HG03135 (cell line): ENCODE measurements at regions not wholly inside any gene's neighbourhood (a gene's known extent, or its start where the extent isn't known, plus 50 kb on each side); places are given as distances from the start of the nearest gene placed in this dataset.

ENCODE experiments used
- ATAC-seq: cut with Tn5 transposase; IDR thresholded peaks from one replicate; pipeline ENCODE4 v1.9.1; 2021; ENCODE audit warnings: mild to moderate bottlenecking, moderate library complexity; ENCODE audit not compliant: unreplicated experiment

GRCh38 chr9:21561502-21561901 is 79.4 kb upstream of the IFNE start:
- no peak for ATAC-seq

- ATAC-seq, result no peak
These were observed 82.1 kb upstream of the IFNE start for GRCh38 chr9:21564175-21564574.

- ATAC-seq, result no peak
These were observed 83.0 kb upstream of the IFNE start for GRCh38 chr9:21565155-21565554.

- no peak for ATAC-seq
These were observed 85.8 kb upstream of the IFNE start for GRCh38 chr9:21567926-21568325.

- no peak for ATAC-seq
These were observed 86.4 kb upstream of the IFNE start for GRCh38 chr9:21568484-21568883.

GRCh38 chr9:21569721-21570120 is 87.6 kb upstream of the IFNE start:
- no peak for ATAC-seq

- no peak for ATAC-seq
These were observed 88.6 kb upstream of the IFNE start for GRCh38 chr9:21570643-21571275.

GRCh38 chr9:21574261-21574660 is 92.1 kb upstream of the IFNE start:
- ATAC-seq, result no peak

DNA sequence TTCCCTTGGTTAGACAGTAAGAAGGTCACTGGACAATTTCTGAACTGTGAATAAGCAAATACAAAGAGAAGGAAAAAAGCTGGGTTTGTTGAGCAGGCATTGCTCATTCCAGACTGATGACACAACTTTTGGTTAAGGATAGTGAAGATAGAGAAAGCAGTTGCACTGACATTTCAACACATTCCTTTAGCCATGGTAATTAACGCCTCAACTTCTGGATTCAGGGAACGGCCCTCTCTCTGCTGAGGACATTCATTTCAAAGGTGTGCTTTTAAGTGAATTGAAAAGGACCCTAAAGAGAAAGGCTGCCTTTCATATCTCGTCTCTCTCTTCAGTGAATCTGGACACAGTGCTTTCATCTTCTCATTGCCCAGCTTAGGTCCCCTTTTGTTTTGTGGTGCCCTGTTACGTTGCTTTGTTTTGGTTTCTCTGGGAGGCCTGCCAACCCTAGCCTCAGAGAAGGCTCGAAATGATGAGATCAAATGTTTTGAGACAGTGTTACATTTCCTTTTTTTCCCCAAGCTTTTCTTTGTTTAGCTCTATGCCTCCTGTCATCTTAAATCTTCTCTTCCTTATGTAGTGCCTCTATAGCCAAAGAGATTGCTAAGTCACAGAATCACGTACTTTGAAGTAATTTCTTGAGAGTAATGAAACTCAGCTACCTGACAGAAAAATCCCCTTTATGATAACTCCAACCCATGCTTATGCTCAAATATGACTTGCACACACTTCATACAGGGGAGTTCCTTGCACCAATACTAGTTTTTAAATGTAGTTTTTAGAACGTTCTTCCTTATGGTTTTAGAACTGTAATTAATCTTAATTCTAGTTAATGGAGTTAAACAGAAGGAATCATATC is 94.4 kb upstream of the IFNE start:
- no peak for ATAC-seq

DNA sequence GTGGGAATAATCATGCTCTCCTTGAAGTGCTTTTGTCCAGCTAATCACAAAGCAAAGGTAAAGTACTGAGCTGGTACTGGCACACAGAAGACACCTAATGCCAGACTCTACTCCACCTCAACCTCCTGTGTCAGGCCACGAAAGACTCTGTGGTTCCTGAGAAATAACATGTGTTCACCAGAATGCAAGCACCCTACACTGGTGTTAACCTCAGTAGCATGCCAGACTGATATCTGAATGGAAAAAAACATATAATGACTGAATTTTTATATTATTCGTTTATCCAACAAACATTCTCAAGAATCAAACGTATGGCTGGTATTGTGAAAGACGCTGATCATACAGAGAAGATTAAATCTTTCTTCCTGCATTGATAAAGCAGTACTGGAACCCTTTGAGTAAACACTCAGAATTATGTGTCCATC is 97.1 kb upstream of the IFNE start:
- ATAC-seq, result no peak

DNA sequence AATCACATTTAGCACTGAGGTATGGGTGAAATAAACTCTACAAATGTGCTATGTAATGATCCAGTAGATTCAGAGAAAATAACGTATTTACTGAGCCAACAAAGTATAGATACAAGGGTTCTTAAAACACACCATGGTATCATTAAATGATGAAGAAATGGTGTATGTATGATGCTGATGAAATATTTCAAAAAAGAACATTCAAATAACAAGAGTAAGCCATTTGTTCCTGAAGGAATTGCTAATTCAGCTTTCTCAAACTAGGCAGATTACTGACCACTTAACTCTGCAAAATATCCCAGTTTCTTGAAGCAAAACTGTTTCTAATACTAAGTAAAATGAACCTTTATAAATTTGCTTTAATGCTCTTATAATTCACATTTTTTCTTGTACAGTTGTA is 97.6 kb upstream of the IFNE start:
- no peak for ATAC-seq

DNA sequence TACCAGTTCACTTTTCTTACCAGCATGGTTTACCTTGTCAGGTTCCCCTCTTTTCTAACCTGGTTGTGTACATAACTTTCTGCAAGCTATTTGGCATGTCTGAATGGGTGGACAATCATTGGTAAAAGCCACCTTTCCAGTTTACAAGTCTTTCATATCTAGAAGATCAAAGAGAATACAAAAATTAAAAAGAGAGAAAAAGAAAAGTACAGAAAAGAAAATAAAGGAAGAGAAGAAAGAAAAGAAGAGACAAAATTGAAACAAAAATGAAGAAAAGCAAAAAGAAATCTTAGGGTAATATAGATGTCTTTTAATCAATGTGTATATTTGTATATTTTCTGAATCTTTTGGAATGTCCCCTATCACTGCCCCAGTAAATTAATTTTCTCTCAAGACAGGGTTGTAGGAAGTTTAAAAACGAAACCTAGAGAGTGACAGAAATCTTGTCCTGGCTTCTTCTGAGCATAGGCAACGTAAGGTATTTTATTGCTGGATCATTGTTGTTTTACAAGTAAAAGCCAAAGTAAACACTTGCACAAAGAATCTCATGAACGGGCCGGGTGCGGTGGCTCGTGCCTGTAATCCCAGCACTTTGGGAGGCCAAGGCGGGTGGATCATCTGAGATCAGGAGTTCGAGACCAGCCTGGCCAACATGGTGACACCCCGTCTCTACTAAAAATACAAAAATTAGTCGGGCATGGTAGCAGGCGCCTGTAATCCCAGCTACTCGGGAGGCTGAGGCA is 98.7 kb upstream of the IFNE start:
- ATAC-seq, result no peak

DNA sequence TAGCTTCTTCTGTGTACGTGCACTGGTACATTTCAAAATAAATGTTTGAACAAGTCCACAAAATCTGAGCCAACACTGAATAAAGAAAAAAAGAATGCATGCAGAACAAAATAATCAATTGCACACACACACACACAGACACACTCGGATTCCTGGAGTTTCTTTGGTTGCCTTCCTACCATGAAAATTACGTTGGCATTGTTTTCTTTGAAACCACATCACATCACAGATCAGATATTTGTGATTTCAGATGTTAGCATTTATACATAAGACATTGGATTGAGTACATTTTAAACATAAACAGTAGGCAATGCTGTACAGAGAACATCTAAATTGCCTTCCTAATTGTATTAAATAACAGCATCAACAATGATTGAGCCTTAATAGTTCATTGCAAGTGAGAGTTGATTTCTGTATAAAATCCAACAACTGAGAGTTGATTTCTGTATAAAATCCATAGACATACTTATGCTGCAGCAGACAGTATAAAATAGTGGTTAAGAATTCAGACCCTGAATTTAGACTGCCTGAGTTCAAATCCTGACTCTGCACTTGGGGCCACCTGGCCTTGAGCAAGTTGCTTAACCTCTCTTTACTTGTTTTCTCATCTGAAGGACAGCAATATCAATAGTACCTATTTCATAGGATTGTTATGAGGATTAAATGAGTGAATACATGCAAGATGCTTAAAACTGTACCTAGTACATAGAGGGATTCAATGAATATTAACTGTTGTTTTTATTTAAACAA is 101.7 kb upstream of the IFNE start:
- ATAC-seq, result no peak

DNA sequence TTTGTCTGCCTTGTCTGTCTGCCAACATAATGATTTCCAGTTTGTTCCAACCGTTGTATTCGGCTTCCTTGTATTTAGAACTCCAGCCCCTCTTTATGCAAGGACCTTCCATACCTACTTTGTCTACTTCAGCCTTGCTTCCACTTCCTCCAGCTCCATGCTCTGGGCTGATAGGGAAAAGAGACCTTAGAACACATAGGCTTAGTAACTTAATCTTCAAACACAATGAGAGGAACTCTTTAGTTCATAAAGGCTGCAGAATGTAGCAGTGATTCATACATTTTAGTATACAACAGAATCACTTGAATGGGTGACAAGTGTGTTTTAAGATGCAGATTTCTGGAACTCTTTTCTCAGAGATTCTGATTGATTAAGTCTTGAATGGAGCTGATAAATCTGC is 102.8 kb upstream of the IFNE start:
- no peak for ATAC-seq

DNA sequence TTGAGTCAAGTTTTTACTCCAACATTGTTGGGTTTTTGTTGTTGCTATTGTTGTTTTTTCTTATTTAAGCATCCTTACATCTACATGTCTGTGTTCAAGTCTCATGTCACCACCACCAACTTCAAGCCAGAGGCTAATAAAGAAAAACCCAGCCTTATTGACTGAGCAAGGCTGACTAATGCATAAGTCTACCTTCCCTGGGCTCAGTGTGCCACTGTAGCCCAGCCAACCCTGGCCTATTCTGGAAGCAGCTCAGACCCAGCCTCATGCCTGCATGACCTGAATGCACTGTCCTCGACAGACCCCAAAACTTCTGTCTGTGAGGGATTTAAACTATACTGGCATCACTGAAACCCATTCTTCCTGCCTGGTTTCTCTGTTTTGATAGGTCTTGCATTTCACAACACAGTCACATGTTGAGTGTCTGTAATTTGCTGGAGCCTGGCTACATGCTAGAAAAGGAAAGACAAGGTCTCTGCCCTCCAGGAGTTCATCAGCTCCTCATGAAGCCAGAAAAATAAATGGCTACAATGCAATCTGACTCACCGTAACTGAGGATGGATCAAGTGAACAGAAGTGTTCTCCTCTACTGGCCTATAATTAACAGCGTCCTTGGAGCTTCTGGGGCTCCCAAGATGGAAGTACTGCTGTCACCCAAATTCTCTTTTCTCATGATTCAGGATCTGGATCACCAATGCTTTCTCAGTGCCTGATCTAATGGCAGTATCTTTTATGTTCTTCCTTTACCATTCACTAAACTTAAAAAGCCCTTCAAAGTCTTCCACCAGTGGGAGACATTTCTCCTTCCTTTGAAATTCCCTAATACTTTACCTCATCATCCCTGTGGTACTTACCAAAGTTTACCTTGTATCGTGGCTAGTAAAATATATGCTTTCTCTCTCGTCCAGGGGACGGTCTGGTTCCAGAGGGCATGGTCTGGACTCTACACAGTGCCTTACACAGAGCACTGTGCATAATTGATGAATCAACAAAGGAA is 103.9 kb upstream of the IFNE start:
- no peak for ATAC-seq

DNA sequence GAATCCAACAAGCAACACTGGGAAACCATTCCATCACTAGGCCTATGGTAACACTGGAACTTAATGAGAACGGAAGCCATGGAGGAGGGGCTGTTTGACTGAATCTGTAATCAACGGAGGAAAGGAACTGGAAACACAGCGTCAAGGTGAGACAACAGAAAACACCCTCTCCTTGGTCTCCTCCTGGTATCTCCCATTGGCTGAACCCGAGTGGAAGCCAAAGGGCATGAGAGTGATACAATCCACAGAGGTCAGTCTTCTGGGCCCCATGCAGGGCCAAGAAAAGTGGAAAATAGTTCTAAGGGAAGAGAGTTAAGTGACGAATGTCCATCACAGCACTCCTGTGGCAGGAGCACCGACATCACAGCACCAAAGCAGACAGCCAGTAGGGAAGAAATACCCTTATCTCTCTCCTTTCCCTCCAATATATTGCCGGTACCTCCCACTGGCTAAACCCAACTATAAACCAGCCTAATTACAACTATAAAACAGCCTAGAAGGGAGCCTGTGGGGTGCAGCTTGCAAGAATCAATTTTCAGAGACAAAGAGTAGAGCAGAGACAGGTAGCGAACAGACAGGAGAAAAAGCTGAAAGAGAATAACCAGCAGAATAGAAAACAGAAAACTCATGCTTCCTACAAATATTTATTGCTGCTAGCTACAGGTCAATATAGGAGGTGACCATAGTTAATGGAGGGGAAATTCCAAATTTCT is 107.4 kb upstream of the IFNE start:
- no peak for ATAC-seq

DNA sequence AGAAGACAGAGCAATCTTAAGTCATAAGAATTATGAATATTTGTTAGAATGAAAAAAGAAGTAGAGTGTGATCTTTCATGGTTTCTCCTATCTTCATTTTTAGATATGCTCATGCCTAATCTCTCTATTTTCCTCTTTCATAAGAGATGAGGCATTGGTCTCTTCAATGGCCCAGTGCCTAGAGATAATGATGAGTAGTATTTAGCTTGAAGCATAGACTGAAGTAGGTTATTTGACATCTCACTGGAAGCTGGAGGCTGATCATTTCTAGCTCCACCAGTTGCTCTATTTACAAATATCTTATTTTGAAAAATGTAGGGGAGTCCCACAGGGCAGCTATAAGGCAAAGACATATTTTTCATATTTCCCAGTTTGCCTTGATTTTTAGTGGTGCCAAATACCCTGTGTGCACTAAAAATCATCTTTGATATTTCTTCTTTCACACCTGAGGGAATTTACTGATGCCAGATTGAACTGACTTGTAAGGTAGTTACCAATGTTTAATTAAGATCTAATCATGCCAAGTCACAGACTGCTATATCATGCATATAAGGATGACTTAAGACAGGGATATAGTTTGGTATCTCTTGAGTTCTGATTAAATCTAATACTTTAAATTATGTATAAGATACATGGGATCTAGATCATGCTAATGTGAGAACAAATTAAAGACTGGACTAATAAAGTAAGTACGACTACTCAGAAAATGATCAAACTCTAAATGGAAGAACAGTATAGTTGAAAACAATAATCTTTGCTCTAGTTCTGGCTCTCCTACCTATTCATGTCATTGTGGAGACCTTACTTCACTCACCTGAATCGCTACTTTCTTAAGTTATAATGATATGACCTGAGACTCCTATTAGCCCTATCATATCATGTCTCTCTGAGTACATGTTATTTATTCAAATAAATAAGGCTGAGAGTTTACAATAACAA is 108.2 kb upstream of the IFNE start:
- ATAC-seq, result no peak
